ENCODE measurements at regions not wholly inside any gene's neighbourhood (a gene's known extent, or its start where the extent isn't known, plus 50 kb on each side); places are given as distances from the start of the nearest gene placed in this dataset.

- ChIA-PET CTCF (no interaction called here), POLR2A (interaction anchor here (1.0 kb wide), 1 partner anchor 282 kb away, joined by 3 read pairs; no protein-coding TSS in a partner anchor)
- Histone ChIP-seq H3K27me3 (ENCODE audit: control insufficient read depth in 1 of 2, insufficient read depth in 2 of 2, low read length in 2 of 2) (peaks cover 0 to 3% of the 10 kb centered on the region in 2 experiments), H3K27ac (ENCODE audit: low read depth in 1 of 2, low read length in 2 of 2) (no peak overlapping the region), H3K9me3 (ENCODE audit: control insufficient read depth in 1 of 2, insufficient read depth in 1 of 2, low read length in 2 of 2) (no peaks in the 10 kb centered on the region), H3K4me3 (ENCODE audit: low read length) (no peak overlapping the region), H3K36me3 (ENCODE audit: insufficient read depth, low read length) (no peaks in the 10 kb centered on the region), H3K4me1 (ENCODE audit: insufficient read depth, low read length) (no peaks in the 10 kb centered on the region)
- Mint-ChIP-seq H3K9me3 (no peaks in the 10 kb centered on the region), H3K27ac (no peak overlapping the region), H3K4me3 (no peak overlapping the region), H3K4me1 (ENCODE audit: low read depth) (no peaks in the 10 kb centered on the region), H3K27me3 (peaks cover 9% of the 10 kb centered on the region), H3K36me3 (ENCODE audit: low read depth) (no peaks in the 10 kb centered on the region)
- ATAC-seq (ENCODE audit: poor library complexity) (no peak), DNase-seq (no peak)
- TF ChIP-seq CTCF (IDR thresholded peaks at IDR 0.05), result no peak
- intact Hi-C loops (cut with DNase I, micrococcal nuclease), result loop anchor here in 1 of 2 experiments (10.0 kb wide), 1 partner anchor 406 kb away; no protein-coding TSS in a partner anchor
Measured at GRCh38 chr14:31920989-31921650, 156.0 kb upstream of the ARHGAP5 start.

GRCh38 chr14:31921721-31922120, 155.4 kb upstream of the ARHGAP5 start:
- H3K4me3 ChIP-seq (ENCODE audit: low read length), result no peak overlapping the region
- ATAC-seq (ENCODE audit: poor library complexity) (no peak), DNase-seq (no peak)
- H3K27ac ChIP-seq (ENCODE audit: low read depth in 1 of 2, low read length in 2 of 2), result no peak overlapping the region
- H3K9me3 ChIP-seq (ENCODE audit: control insufficient read depth in 1 of 2, insufficient read depth in 1 of 2, low read length in 2 of 2), result no peaks in the 10 kb centered on the region
- Mint-ChIP-seq H3K9me3 (no peaks in the 10 kb centered on the region), H3K27me3 (peaks cover 9% of the 10 kb centered on the region), H3K27ac (no peak overlapping the region), H3K36me3 (ENCODE audit: low read depth) (no peaks in the 10 kb centered on the region), H3K4me1 (ENCODE audit: low read depth) (no peaks in the 10 kb centered on the region), H3K4me3 (no peak overlapping the region)
- peaks cover 0 to 3% of the 10 kb centered on the region in 2 experiments for H3K27me3 ChIP-seq (ENCODE audit: control insufficient read depth in 1 of 2, insufficient read depth in 2 of 2, low read length in 2 of 2)
- TF ChIP-seq CTCF (IDR thresholded peaks at IDR 0.05), result no peak
- no peaks in the 10 kb centered on the region for H3K4me1 ChIP-seq (ENCODE audit: insufficient read depth, low read length)
- ChIA-PET CTCF (no interaction called here), POLR2A (no interaction called here)
- H3K36me3 ChIP-seq (ENCODE audit: insufficient read depth, low read length), result no peaks in the 10 kb centered on the region
- intact Hi-C loops (cut with DNase I, micrococcal nuclease), result loop anchor here in 1 of 2 experiments (10.0 kb wide), 1 partner anchor 407 kb away; no protein-coding TSS in a partner anchor

- H3K36me3 ChIP-seq (ENCODE audit: insufficient read depth, low read length), result no peaks in the 10 kb centered on the region
- ATAC-seq (ENCODE audit: poor library complexity) (peak; percentile 43), DNase-seq (peak in 4 of 14 experiments; percentile 23 to 66 (median 64))
- peak; percentile 64 for TF ChIP-seq CTCF (IDR thresholded peaks at IDR 0.05)
- no peaks in the 10 kb centered on the region for H3K9me3 Mint-ChIP-seq
- H3K36me3 Mint-ChIP-seq (ENCODE audit: low read depth), result no peaks in the 10 kb centered on the region
- H3K4me3 Mint-ChIP-seq, result no peak overlapping the region
- no peak overlapping the region for H3K27ac Mint-ChIP-seq
- H3K27me3 Mint-ChIP-seq, result no peaks in the 10 kb centered on the region
- H3K27me3 ChIP-seq (ENCODE audit: control insufficient read depth in 1 of 2, insufficient read depth in 2 of 2, low read length in 2 of 2), result no peaks in the 10 kb centered on the region
- H3K27ac ChIP-seq (ENCODE audit: low read depth in 1 of 2, low read length in 2 of 2), result no peak overlapping the region
- peaks cover 11% of the 10 kb centered on the region for H3K4me1 Mint-ChIP-seq (ENCODE audit: low read depth)
- ChIA-PET POLR2A (interaction anchor here (0.6 to 1.2 kb wide), 2 partner anchors 120 to 329 kb away, joined by 4 to 5 read pairs; no protein-coding TSS in a partner anchor), CTCF (interaction anchor here (0.6 to 2.0 kb wide), 6 partner anchors 12 to 328 kb away, joined by 3 to 8 read pairs (median 6); partner anchors contain the start of gene ARHGAP5)
- H3K9me3 ChIP-seq (ENCODE audit: control insufficient read depth in 1 of 2, insufficient read depth in 1 of 2, low read length in 2 of 2), result no peaks in the 10 kb centered on the region
- H3K4me1 ChIP-seq (ENCODE audit: insufficient read depth, low read length), result no peaks in the 10 kb centered on the region
- no peak overlapping the region for H3K4me3 ChIP-seq (ENCODE audit: low read length)
- intact Hi-C loops (cut with DNase I, micrococcal nuclease), result loop anchor here (1.0 to 10.0 kb wide), 4 partner anchors 147 to 411 kb away; partner anchors contain the start of genes RNU6-7 (in 1 of the 2) and RNU6-8 (in 1 of the 2)
Measured at GRCh38 chr14:31926123-31926522, 151.0 kb upstream of the ARHGAP5 start.

All from CD4-positive, alpha-beta T cell (primary cell).